ENCODE measurements at regions not wholly inside any gene's neighbourhood (a gene's known extent, or its start where the extent isn't known, plus 50 kb on each side); places are given as distances from the start of the nearest gene placed in this dataset.

DNA sequence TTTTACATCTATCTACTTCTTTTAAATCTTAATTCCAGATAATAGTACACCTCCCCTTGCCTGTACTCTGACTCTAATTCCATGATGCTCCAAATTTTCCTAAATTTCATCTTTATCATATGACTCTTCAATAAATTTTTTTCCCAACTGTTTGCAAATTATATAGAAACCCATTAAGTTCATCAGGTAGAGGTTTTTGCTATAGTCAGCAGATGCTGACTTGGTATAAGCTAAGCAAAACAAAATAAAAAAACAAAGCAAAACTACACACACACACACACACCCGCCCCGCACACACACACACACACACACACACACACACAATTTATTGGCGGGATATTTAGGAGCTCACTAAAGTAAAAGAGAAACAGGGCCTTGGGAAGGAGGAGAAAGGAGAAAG is 1047.8 kb upstream of the FAM98A start:
- no peak for TF ChIP-seq CTCF (IDR thresholded peaks at IDR 0.05)
- no peak for TF ChIP-seq POLR2A (IDR thresholded peaks at IDR 0.05)
- no peak for TF ChIP-seq EP300 (IDR thresholded peaks at IDR 0.05)

All from tibial nerve (tissue), 4 donors.